GM18508 (cell line): ENCODE measurements at regions not wholly inside any gene's neighbourhood (a gene's known extent, or its start where the extent isn't known, plus 50 kb on each side); places are given as distances from the start of the nearest gene placed in this dataset.
"Not testable (repeated sequence)": the region's sequence is repeated elsewhere in the genome, so short reads cannot be mapped to it uniquely, and the experiment has no call there.

Source experiments
- ATAC-seq: cut with Tn5 transposase; IDR thresholded peaks from one replicate; pipeline ENCODE4 v1.9.1; 2021; ENCODE audit warnings: moderate number of reproducible peaks; ENCODE audit not compliant: insufficient read depth, unreplicated experiment

GRCh38 chr9:78172610-78173009 is 63.3 kb upstream of the CEP78 start:
- ATAC-seq = not testable (repeated sequence)

GRCh38 chr9:78171651-78172050 is 64.2 kb upstream of the CEP78 start:
- no peak for ATAC-seq

GRCh38 chr9:78169125-78169524 is 66.8 kb upstream of the CEP78 start:
- no peak for ATAC-seq

GRCh38 chr9:78167356-78167755 is 68.5 kb upstream of the CEP78 start:
- ATAC-seq = no peak

- ATAC-seq = no peak
Observed at GRCh38 chr9:78163834-78164233, 72.0 kb upstream of the CEP78 start.

- no peak for ATAC-seq
Observed at GRCh38 chr9:78158286-78158685, 77.6 kb upstream of the CEP78 start.

- no peak for ATAC-seq
Observed at GRCh38 chr9:78150983-78151356, 84.9 kb upstream of the CEP78 start.

- ATAC-seq = no peak
Observed at GRCh38 chr9:78150312-78150982, 85.4 kb upstream of the CEP78 start.

- no peak for ATAC-seq
Observed at GRCh38 chr9:78149702-78150291, 86.1 kb upstream of the CEP78 start.

GRCh38 chr9:78146241-78146640 is 89.6 kb upstream of the CEP78 start:
- ATAC-seq = no peak

- ATAC-seq = no peak
Observed at GRCh38 chr9:78144663-78145377, 91.1 kb upstream of the CEP78 start.

GRCh38 chr9:78144008-78144381 is 91.9 kb upstream of the CEP78 start:
- no peak for ATAC-seq

- ATAC-seq = no peak
Observed at GRCh38 chr9:78143281-78144007, 92.4 kb upstream of the CEP78 start.

GRCh38 chr9:78142264-78142663 is 93.6 kb upstream of the CEP78 start:
- not testable (repeated sequence) for ATAC-seq

GRCh38 chr9:78133751-78134150 is 102.1 kb upstream of the CEP78 start:
- peak; percentile 88 for ATAC-seq

GRCh38 chr9:78132701-78133058 is 101.1 kb upstream of the GNAQ start:
- no peak for ATAC-seq

GRCh38 chr9:78131969-78132700 is 100.5 kb upstream of the GNAQ start:
- no peak for ATAC-seq

GRCh38 chr9:78130853-78131252 is 99.2 kb upstream of the GNAQ start:
- no peak for ATAC-seq

- no peak for ATAC-seq
Observed at GRCh38 chr9:78130004-78130403, 98.4 kb upstream of the GNAQ start.
